SIG-M5 (cell line): ENCODE measurements at regions not wholly inside any gene's neighbourhood (a gene's known extent, or its start where the extent isn't known, plus 50 kb on each side); places are given as distances from the start of the nearest gene placed in this dataset.
"Not testable (repeated sequence)": the region's sequence is repeated elsewhere in the genome, so short reads cannot be mapped to it uniquely, and the experiment has no call there.

Source experiments
- DNase-seq: peaks from one replicate; lab custom pipeline; 2025; lab: John Stamatoyannopoulos, UW

GRCh38 chr2:8144131-8144631 lies 537.7 kb upstream of the ID2 start:
- no peak for DNase-seq

GRCh38 chr2:8144785-8145184 lies 537.1 kb upstream of the ID2 start:
- no peak for DNase-seq

- DNase-seq = not testable (repeated sequence)
Observed at GRCh38 chr2:8145375-8145774, 536.5 kb upstream of the ID2 start.

- DNase-seq = no peak
Observed at GRCh38 chr2:8146132-8147005, 535.5 kb upstream of the ID2 start.

- DNase-seq = no peak
Observed at GRCh38 chr2:8148260-8149006, 533.4 kb upstream of the ID2 start.

- DNase-seq = no peak
Observed at GRCh38 chr2:8149007-8149405, 532.9 kb upstream of the ID2 start.

GRCh38 chr2:8149985-8150539 lies 531.8 kb upstream of the ID2 start:
- DNase-seq = no peak

GRCh38 chr2:8151888-8152287 lies 530.0 kb upstream of the ID2 start:
- no peak for DNase-seq

GRCh38 chr2:8152392-8153257 lies 529.2 kb upstream of the ID2 start:
- no peak for DNase-seq

- no peak for DNase-seq
Observed at GRCh38 chr2:8153258-8153718, 528.6 kb upstream of the ID2 start.

GRCh38 chr2:8154270-8154669 lies 527.6 kb upstream of the ID2 start:
- no peak for DNase-seq

- no peak for DNase-seq
Observed at GRCh38 chr2:8154936-8155335, 526.9 kb upstream of the ID2 start.

- no peak for DNase-seq
Observed at GRCh38 chr2:8157621-8158430, 524.0 kb upstream of the ID2 start.

GRCh38 chr2:8158711-8159110 lies 523.1 kb upstream of the ID2 start:
- DNase-seq = no peak

GRCh38 chr2:8159211-8159965 lies 522.5 kb upstream of the ID2 start:
- DNase-seq = no peak

GRCh38 chr2:8159966-8160603 lies 521.8 kb upstream of the ID2 start:
- DNase-seq = no peak

- no peak for DNase-seq
Observed at GRCh38 chr2:8160959-8161358, 520.9 kb upstream of the ID2 start.

GRCh38 chr2:8162552-8162951 lies 519.3 kb upstream of the ID2 start:
- no peak for DNase-seq

- no peak for DNase-seq
Observed at GRCh38 chr2:8165550-8165949, 516.3 kb upstream of the ID2 start.
